Stimulated activated CD8-positive, alpha-beta memory T cell treated with anti-CD3 and anti-CD28 coated beads, Interleukin-7, amount 100 ng/mL, for 24 hours (primary cell): ENCODE measurements at regions not wholly inside any gene's neighbourhood (a gene's known extent, or its start where the extent isn't known, plus 50 kb on each side); places are given as distances from the start of the nearest gene placed in this dataset.

Source experiments
- DNase-seq: peaks from one replicate; pipeline ENCODE4 v3.0.0-alpha.2; 2020; ENCODE audit warnings: low read depth

DNA sequence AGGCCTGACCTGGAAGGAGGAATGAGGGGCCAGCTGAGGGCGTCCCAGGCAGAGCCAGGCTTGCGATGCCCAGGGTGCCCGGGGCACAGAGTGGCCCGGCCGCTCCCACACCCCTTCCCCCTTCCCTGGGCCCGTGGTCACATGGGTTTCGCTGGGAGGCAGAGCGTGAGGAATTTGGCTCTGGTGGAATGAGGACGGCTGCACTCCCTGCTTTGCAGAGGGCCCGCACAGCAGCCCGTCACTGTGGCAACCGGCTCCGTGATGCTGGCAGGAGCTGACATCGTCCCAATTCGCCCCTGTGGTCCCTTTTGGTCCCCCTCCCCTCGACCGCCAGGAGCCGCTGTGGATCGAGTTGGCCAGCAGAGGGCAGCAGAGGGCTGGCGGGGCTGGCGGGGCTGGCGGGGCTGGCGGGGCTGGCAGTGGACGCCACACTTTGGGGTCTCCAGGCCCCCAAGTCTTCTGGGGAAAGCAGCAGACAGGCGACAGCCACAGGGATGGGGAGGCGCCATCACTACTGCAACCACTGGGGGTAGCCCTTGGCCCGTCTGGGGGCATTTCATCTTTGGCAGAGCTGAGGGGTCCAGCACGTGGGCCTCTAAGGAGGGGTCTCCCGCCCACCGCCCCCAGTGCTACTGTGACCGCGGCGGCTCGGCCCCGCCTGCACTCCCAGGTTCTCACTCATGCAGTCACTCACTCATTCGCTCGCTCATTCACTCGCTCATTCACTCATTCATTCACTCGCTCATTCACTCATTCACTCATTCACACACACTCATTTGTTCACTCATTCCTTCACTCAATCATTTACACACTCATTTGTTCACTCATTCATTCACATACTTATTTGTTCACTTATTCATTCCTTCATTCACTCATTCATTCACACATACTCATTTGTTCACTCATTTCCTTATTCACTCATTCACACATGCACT, 49.7 kb upstream of the BHLHE23 start:
- peak; percentile 7 for DNase-seq
